Urinary bladder (tissue), 3 donors: ENCODE measurements at regions not wholly inside any gene's neighbourhood (a gene's known extent, or its start where the extent isn't known, plus 50 kb on each side); places are given as distances from the start of the nearest gene placed in this dataset.

Experiments
- DNase-seq: peaks from one replicate; pipeline ENCODE4 v3.0.0-alpha.2; 2015; ENCODE audit errors: extremely low spot score
- H3K27ac ChIP-seq: one replicate; pipeline ENCODE4 v1.5.1; 2013; ENCODE audit warnings: low read depth, mild to moderate bottlenecking, moderate library complexity
- H3K36me3 ChIP-seq: one replicate; pipeline ENCODE4 v1.6.1; 2013; ENCODE audit warnings: mild to moderate bottlenecking, moderate library complexity; ENCODE audit not compliant: insufficient read depth
- H3K4me1 ChIP-seq: one replicate; pipeline ENCODE4 v1.6.1; 2013; ENCODE audit warnings: mild to moderate bottlenecking, moderate library complexity; ENCODE audit not compliant: insufficient read depth
- H3K4me3 ChIP-seq: one replicate; pipeline ENCODE4 v1.5.1; 2013; ENCODE audit warnings: low read depth, low read length
- WGBS: extraction: QIAGEN DNeasy Blood & Tissue Kit; methylation state at CpG from one replicate; pipeline ENCODE4 v1.1.7; 2013; 5-methylcytosine and 5-hydroxymethylcytosine counted together
- donor health status: healthy with polysubstance abuse.
- donor health status: healthy.

- Histone ChIP-seq H3K4me3 (no peak overlapping the region), H3K27ac (no peak overlapping the region), H3K36me3 (no peaks in the 10 kb centered on the region), H3K4me1 (no peaks in the 10 kb centered on the region)
- no peak for DNase-seq
These were observed 98.9 kb upstream of the PLEKHA5 start for GRCh38 chr12:19030603-19031002.

GRCh38 chr12:19031032-19031431 lies 98.5 kb upstream of the PLEKHA5 start:
- WGBS = 87% methylated on average over 4 of the region's 4 CpGs
- no peaks in the 10 kb centered on the region for H3K36me3 ChIP-seq
- H3K4me3 ChIP-seq = no peak overlapping the region
- DNase-seq = no peak
- no peak overlapping the region for H3K27ac ChIP-seq
- no peaks in the 10 kb centered on the region for H3K4me1 ChIP-seq

- 93% methylated on average over 5 of the region's 5 CpGs for WGBS
These were observed 96.7 kb upstream of the PLEKHA5 start for GRCh38 chr12:19032826-19033225.

GRCh38 chr12:19033244-19033643 lies 96.3 kb upstream of the PLEKHA5 start:
- DNase-seq = no peak
- Histone ChIP-seq H3K27ac (no peak overlapping the region), H3K36me3 (no peaks in the 10 kb centered on the region), H3K4me1 (no peaks in the 10 kb centered on the region), H3K4me3 (no peak overlapping the region)
- 84% methylated on average over 2 of the region's 2 CpGs for WGBS

More at GRCh38 chr12:19032826-19033225, 96.7 kb upstream of the PLEKHA5 start:
- H3K27ac ChIP-seq = no peak overlapping the region
- H3K4me3 ChIP-seq = no peak overlapping the region
- no peak for DNase-seq
- no peaks in the 10 kb centered on the region for H3K4me1 ChIP-seq
- H3K36me3 ChIP-seq = no peaks in the 10 kb centered on the region

GRCh38 chr12:19034937-19035336 lies 94.6 kb upstream of the PLEKHA5 start:
- no peak overlapping the region for H3K4me3 ChIP-seq
- no peak for DNase-seq
- no peaks in the 10 kb centered on the region for H3K36me3 ChIP-seq
- H3K27ac ChIP-seq = no peak overlapping the region
- WGBS = 65% methylated on average over 2 of the region's 2 CpGs
- no peaks in the 10 kb centered on the region for H3K4me1 ChIP-seq

GRCh38 chr12:19035536-19035935 lies 94.0 kb upstream of the PLEKHA5 start:
- 55% methylated on average over 1 of the region's 1 CpG for WGBS
- no peak overlapping the region for H3K27ac ChIP-seq
- DNase-seq = no peak
- no peaks in the 10 kb centered on the region for H3K36me3 ChIP-seq
- no peak overlapping the region for H3K4me3 ChIP-seq
- H3K4me1 ChIP-seq = no peaks in the 10 kb centered on the region

- Histone ChIP-seq H3K4me3 (no peak overlapping the region), H3K27ac (no peak overlapping the region), H3K4me1 (no peaks in the 10 kb centered on the region), H3K36me3 (no peaks in the 10 kb centered on the region)
- DNase-seq = no peak
- 74% methylated on average over 6 of the region's 6 CpGs for WGBS
These were observed 92.7 kb upstream of the PLEKHA5 start for GRCh38 chr12:19036673-19037357.

- no peaks in the 10 kb centered on the region for H3K36me3 ChIP-seq
- no peak overlapping the region for H3K4me3 ChIP-seq
- DNase-seq = no peak
- no peak overlapping the region for H3K27ac ChIP-seq
- no peaks in the 10 kb centered on the region for H3K4me1 ChIP-seq
- WGBS = 75% methylated on average over 6 of the region's 6 CpGs
These were observed 91.3 kb upstream of the PLEKHA5 start for GRCh38 chr12:19038209-19038608.

- no peak for DNase-seq
- no peak overlapping the region for H3K4me3 ChIP-seq
- 51% methylated on average over 3 of the region's 3 CpGs for WGBS
- no peak overlapping the region for H3K27ac ChIP-seq
- no peaks in the 10 kb centered on the region for H3K36me3 ChIP-seq
- H3K4me1 ChIP-seq = no peaks in the 10 kb centered on the region
These were observed 90.0 kb upstream of the PLEKHA5 start for GRCh38 chr12:19039515-19039914.

GRCh38 chr12:19042221-19042620 lies 87.3 kb upstream of the PLEKHA5 start:
- WGBS = 96% methylated on average over 3 of the region's 3 CpGs
- Histone ChIP-seq H3K27ac (no peak overlapping the region), H3K4me3 (no peak overlapping the region), H3K36me3 (no peaks in the 10 kb centered on the region), H3K4me1 (no peaks in the 10 kb centered on the region)
- no peak for DNase-seq

GRCh38 chr12:19044430-19044829 lies 85.1 kb upstream of the PLEKHA5 start:
- DNase-seq = no peak
- Histone ChIP-seq H3K36me3 (no peaks in the 10 kb centered on the region), H3K4me1 (no peaks in the 10 kb centered on the region), H3K27ac (no peak overlapping the region), H3K4me3 (no peak overlapping the region)
- WGBS = 38% methylated on average over 3 of the region's 3 CpGs

- no peaks in the 10 kb centered on the region for H3K4me1 ChIP-seq
- no peak overlapping the region for H3K4me3 ChIP-seq
- H3K36me3 ChIP-seq = no peaks in the 10 kb centered on the region
- 73% methylated on average over 4 of the region's 4 CpGs for WGBS
- DNase-seq = no peak
- H3K27ac ChIP-seq = no peak overlapping the region
These were observed 84.6 kb upstream of the PLEKHA5 start for GRCh38 chr12:19044891-19045290.

- WGBS = 56% methylated on average over 2 of the region's 2 CpGs
- Histone ChIP-seq H3K27ac (no peak overlapping the region), H3K36me3 (no peaks in the 10 kb centered on the region), H3K4me3 (no peak overlapping the region), H3K4me1 (no peaks in the 10 kb centered on the region)
- no peak for DNase-seq
These were observed 84.1 kb upstream of the PLEKHA5 start for GRCh38 chr12:19045426-19045825.

GRCh38 chr12:19048943-19049342 lies 80.6 kb upstream of the PLEKHA5 start:
- no peak for DNase-seq
- Histone ChIP-seq H3K36me3 (no peaks in the 10 kb centered on the region), H3K4me1 (no peaks in the 10 kb centered on the region), H3K27ac (no peak overlapping the region), H3K4me3 (no peak overlapping the region)
- WGBS = 90% methylated on average over 3 of the region's 3 CpGs

GRCh38 chr12:19052689-19053088 lies 76.8 kb upstream of the PLEKHA5 start:
- Histone ChIP-seq H3K4me1 (no peaks in the 10 kb centered on the region), H3K36me3 (no peaks in the 10 kb centered on the region), H3K4me3 (no peak overlapping the region), H3K27ac (no peak overlapping the region)
- WGBS = 50% methylated on average over 2 of the region's 2 CpGs
- DNase-seq = no peak
